ENCODE measurements at regions not wholly inside any gene's neighbourhood (a gene's known extent, or its start where the extent isn't known, plus 50 kb on each side); places are given as distances from the start of the nearest gene placed in this dataset.

GRCh38 chr15:70504299-70504951 is 258.9 kb downstream of the UACA start:
- no peak for DNase-seq

GRCh38 chr15:70503798-70504298 is 259.5 kb downstream of the UACA start:
- DNase-seq: no peak

DNA sequence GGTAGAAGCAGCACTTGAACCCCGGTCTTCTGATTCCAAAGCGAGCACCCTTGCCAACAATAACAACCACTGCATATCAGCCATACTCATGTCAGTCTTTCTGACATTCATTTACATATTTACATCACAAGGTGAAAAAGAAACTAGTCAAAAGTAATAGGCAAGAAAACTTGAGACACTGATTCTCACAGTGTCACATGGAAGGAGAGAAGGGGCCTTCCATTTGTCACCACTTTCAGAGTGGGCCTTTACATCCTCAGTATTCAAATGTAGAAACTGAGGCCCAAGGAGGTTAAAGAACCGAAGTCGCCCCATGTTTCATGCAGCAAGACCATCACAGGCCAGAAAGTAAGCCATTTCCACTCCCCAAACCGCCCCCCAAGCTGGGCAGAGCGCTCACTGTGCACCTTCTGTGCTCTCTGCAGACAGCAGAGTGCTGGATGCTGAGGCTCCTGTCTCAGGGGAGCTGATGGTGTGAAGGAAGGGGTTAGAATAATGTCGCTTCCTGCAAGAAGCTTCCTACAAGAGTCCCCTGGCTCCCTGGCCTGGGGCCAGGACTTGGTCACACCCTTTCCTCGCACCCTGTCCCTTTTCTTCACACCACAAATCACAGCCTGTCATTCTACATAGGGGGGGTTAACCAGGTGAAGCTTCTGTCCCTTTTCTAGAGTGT is 260.1 kb downstream of the UACA start:
- DNase-seq: no peak

- no peak for DNase-seq
Observed at GRCh38 chr15:70502529-70502928, 260.8 kb downstream of the UACA start.

GRCh38 chr15:70501849-70502248 is 261.5 kb downstream of the UACA start:
- no peak for DNase-seq

DNA sequence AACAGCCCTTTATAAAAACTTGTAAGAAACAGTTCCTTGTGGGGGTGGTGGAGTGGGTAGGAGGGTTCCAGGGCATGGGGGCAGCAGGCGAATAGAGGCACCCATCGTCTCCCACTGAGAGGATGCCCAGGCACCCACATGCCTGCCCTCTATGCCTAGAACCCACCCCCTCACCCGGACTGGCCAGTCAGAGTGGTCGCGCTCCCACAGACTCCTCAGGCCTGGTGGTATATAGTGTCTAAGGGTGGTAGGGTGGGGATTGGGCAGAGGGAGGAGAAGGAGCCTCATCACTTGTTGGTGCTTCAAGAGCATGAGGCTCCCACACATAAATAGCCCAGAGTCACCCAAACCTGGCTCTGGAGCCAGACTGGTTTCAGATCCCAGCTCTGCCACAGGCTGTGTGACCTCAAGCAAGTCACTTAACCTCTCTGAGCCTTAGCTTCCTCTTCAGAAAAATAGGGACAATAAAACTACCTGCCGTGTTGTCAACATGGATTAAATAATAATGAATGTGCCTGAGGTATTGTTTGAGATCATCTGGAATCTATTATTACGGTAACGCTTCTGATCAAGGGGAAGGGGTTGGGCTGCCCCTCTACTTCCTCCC is 262.1 kb downstream of the UACA start:
- no peak for DNase-seq

DNA sequence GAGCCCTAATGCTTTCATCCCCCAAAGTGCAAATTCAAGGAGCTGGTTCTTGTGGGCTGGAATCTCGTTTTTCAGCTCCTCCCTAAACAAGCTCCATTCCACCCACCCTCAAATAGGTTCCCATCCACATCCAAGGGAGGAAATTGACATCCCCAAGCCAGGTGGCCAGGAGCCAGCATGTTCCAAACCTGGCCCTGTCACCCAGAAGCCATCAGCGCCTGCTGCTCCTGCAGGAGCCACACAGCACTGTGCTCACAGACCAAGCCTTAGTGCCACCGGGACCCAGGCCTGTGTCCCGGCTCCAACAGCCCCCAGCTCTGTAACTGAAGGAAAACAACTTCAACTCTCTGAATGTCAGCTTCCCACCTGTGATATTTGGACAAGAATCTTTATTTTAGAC is 263.6 kb downstream of the UACA start:
- no peak for DNase-seq

- DNase-seq: no peak
Observed at GRCh38 chr15:70498096-70498626, 265.2 kb downstream of the UACA start.

DNA sequence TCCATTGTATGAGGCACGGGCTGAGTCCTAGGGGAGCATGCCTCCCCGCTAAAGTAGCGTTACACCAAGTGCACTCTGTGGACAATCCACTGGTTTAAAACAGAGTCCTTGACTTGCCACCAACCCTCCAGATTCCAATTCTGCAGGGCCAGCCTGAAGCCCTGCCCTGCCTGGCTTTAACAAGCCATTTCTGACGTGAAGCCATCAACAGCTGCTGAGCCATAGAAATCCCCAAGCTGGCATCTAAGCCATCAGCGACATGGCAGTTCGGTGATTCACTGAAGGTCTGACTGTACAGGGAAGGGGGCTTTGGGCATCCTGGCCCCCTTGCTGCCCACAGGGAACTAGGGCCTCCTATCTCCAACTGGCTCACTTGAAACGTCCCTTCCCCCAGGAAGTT is 265.7 kb downstream of the UACA start:
- DNase-seq: no peak

- no peak for DNase-seq
Observed at GRCh38 chr15:70495991-70496599, 267.3 kb downstream of the UACA start.

GRCh38 chr15:70494852-70495571 is 268.3 kb downstream of the UACA start:
- DNase-seq: no peak

DNA sequence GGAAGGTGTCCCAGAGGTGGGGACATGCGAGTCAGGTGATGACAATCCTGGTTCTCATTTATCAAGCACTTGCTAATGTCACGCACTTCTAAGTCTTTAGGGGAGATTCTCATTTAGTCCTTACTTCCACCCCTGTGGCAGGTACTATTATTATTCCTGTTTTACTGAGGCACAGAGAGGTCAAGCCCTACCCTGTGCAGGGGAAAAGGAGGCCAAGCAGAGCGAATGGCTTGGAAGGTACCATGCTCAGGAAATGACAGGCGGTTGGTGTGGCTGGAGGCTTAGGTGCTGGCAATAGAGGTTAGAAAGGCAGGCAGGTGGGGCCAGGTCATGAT is 268.9 kb downstream of the UACA start:
- DNase-seq: no peak

- DNase-seq: no peak
Observed at GRCh38 chr15:70493787-70494516, 269.4 kb downstream of the UACA start.

- no peak for DNase-seq
Observed at GRCh38 chr15:70493376-70493775, 270.0 kb downstream of the UACA start.

DNA sequence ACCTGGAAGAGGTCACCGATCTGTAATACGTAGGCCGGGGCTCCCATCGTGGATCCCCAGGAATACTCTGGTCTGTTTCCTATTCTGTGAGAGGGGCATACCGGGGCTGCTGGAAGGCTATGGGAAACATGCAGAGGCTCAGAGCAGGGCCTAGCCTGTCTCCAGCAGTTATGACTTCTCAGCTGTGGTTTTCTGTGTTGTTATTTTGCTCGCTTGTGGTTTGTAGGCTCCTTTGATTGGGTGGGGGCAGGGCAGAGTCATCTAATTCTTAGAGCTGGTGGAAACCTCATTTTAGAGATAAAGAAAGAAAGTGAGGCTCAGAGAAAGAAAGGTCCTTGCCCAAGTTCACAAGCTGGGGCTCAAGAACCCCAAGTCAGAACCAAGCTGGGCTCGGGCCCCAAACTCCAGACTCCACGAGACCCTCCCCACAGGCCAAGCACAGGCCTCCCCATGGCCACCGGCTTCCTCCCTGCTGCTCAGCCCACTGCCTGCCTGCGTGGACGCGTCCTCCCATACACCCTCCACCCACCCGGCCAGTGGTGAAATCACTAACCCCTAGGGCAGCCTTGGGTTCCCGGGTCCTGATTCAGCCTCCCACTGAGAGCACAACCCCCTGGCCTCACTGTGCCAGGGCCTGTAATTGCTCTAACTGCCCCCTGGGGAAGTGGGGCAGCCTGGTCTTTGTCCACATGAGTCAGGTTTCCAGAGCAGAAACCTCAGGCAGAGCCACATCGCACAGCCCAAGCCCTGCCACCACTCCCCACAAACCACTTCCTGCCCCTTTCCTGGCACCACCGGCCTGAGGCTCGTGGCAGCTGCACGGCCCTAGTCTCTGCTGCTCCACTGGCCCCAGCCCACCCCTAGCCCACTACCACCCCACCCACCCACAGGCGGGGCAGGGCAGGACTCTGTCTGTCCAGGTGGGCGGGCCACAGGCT is 270.8 kb downstream of the UACA start:
- peak; percentile 17 for DNase-seq

- DNase-seq: no peak
Observed at GRCh38 chr15:70491641-70492040, 271.7 kb downstream of the UACA start.

DNA sequence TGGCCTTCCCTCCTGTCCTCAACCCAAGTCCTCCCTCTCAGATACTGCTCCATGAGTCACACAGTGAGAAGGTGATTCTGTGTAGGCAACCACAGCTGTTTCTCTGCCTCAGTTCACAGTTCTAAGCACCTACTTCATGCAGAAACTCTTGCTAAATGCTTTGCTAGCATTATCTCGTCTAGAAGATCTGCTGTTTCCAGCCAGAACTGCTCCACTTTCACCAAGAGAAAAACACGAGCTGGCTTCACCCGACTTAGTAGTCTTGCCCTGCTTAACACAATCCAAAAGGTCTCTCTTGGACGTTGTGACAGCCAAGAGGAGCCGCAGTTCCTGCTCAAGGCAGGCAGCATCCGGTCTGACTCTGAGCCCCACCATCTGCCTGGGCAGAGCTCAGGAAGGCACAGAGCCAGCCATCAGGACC is 272.1 kb downstream of the UACA start:
- no peak for DNase-seq

DNA sequence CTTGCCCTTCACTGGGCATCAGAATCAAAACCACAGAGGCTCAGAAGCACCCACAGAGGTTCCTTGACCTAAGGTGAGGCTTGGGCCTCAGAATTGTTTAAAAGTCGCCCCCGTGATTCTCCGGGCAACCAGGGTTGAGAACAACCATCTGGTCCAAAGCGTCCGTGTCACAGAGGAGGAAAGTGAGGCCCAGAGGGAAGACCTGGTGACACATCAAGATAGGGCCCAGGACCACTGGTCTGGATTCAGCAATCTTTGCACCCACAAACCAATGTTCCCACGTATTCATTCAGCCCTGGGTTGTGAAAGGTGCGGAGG is 272.6 kb downstream of the UACA start:
- DNase-seq: no peak

- DNase-seq: no peak
Observed at GRCh38 chr15:70490148-70490837, 273.1 kb downstream of the UACA start.
